Inflammatory macrophage treated with lipopolysaccharide for 1 hour (primary cell): ENCODE measurements at regions not wholly inside any gene's neighbourhood (a gene's known extent, or its start where the extent isn't known, plus 50 kb on each side); places are given as distances from the start of the nearest gene placed in this dataset.
"Not testable (repeated sequence)": the region's sequence is repeated elsewhere in the genome, so short reads cannot be mapped to it uniquely, and the experiment has no call there.

Experiments used
- DNase-seq, 2 donors: peaks; one replicate each; pipeline ENCODE4 v3.0.0-alpha.2; 2020 to 2022

- no peak for DNase-seq
These were observed 65.5 kb downstream of the VCX2 start for GRCh38 chrX:8105531-8105930.

GRCh38 chrX:8103655-8104054 is 67.4 kb downstream of the VCX2 start:
- no peak for DNase-seq

- no peak for DNase-seq
These were observed 79.6 kb downstream of the VCX2 start for GRCh38 chrX:8091510-8091909.

- no peak for DNase-seq
These were observed 80.2 kb downstream of the VCX2 start for GRCh38 chrX:8090906-8091305.

- no peak for DNase-seq
These were observed 80.6 kb downstream of the VCX2 start for GRCh38 chrX:8090482-8090881.

GRCh38 chrX:8089141-8089540 is 81.9 kb downstream of the VCX2 start:
- no peak for DNase-seq

- DNase-seq = no peak
These were observed 87.1 kb downstream of the VCX2 start for GRCh38 chrX:8084006-8084405.

GRCh38 chrX:8083286-8083685 is 87.8 kb downstream of the VCX2 start:
- DNase-seq = no peak

GRCh38 chrX:8075636-8076035 is 95.4 kb downstream of the VCX2 start:
- no peak for DNase-seq

GRCh38 chrX:8067754-8068462 is 103.2 kb downstream of the VCX2 start:
- no peak for DNase-seq

- DNase-seq = no peak
These were observed 118.2 kb downstream of the VCX2 start for GRCh38 chrX:8052909-8053308.

GRCh38 chrX:8049827-8050226 is 121.2 kb downstream of the VCX2 start:
- DNase-seq = no peak

GRCh38 chrX:8048466-8048865 is 121.3 kb upstream of the PNPLA4 start:
- DNase-seq = no peak

GRCh38 chrX:8044947-8045346 is 117.7 kb upstream of the PNPLA4 start:
- no peak for DNase-seq

GRCh38 chrX:8043546-8043945 is 116.3 kb upstream of the PNPLA4 start:
- DNase-seq = no peak

GRCh38 chrX:8043121-8043520 is 115.9 kb upstream of the PNPLA4 start:
- no peak for DNase-seq

GRCh38 chrX:8042304-8042703 is 115.1 kb upstream of the PNPLA4 start:
- DNase-seq = no peak

- not testable (repeated sequence) for DNase-seq
These were observed 112.5 kb upstream of the PNPLA4 start for GRCh38 chrX:8039711-8040110.

- DNase-seq = peak in 1 of 2 donors; percentile 0
These were observed 110.6 kb upstream of the PNPLA4 start for GRCh38 chrX:8037593-8038348.

GRCh38 chrX:8036914-8037313 is 109.7 kb upstream of the PNPLA4 start:
- no peak for DNase-seq

GRCh38 chrX:8034058-8034457 is 106.8 kb upstream of the PNPLA4 start:
- no peak for DNase-seq

GRCh38 chrX:8033175-8033574 is 106.0 kb upstream of the PNPLA4 start:
- no peak for DNase-seq

GRCh38 chrX:8030361-8030760 is 103.1 kb upstream of the PNPLA4 start:
- no peak for DNase-seq

- no peak for DNase-seq
These were observed 100.6 kb upstream of the PNPLA4 start for GRCh38 chrX:8027827-8028226.

- DNase-seq = no peak
These were observed 98.5 kb upstream of the PNPLA4 start for GRCh38 chrX:8025705-8026104.
